ENCODE measurements at regions not wholly inside any gene's neighbourhood (a gene's known extent, or its start where the extent isn't known, plus 50 kb on each side); places are given as distances from the start of the nearest gene placed in this dataset.

- FAIRE-seq (no peak), DNase-seq (ENCODE audit: low read depth, low spot score) (no peak)
- Histone ChIP-seq H3K4me1 (ENCODE audit: control insufficient read depth, extremely low read depth, insufficient read depth, low read length) (peaks cover under 1% of the 10 kb centered on the region), H2AFZ (ENCODE audit: control insufficient read depth, low read length) (no peak overlapping the region), H3K9ac (ENCODE audit: control insufficient read depth, extremely low read depth, insufficient read depth, low read length) (no peak overlapping the region), H4K20me1 (ENCODE audit: control insufficient read depth, extremely low read depth, insufficient read depth, low read length) (no peaks in the 10 kb centered on the region), H3K4me2 (ENCODE audit: control insufficient read depth, extremely low read depth, insufficient read depth, low read depth, low read length) (no peak overlapping the region), H3K9me1 (ENCODE audit: control insufficient read depth, extremely low read depth, insufficient read depth, low read length) (no peaks in the 10 kb centered on the region), H3K27me3 (ENCODE audit: control insufficient read depth, extremely low read depth, insufficient read depth, low read length) (peaks cover 3% of the 10 kb centered on the region), H3K4me3 (ENCODE audit: control insufficient read depth in 2 of 3, extremely low read depth in 1 of 3, insufficient read depth in 2 of 3, low read depth in 1 of 3, low read length in 3 of 3) (no peak overlapping the region), H3K9me3 (ENCODE audit: control insufficient read depth, low read depth, low read length) (no peaks in the 10 kb centered on the region), H3K36me3 (ENCODE audit: control insufficient read depth in 2 of 2, extremely low read depth in 1 of 2, insufficient read depth in 2 of 2, low read length in 2 of 2) (no peaks in the 10 kb centered on the region), H3K27ac (ENCODE audit: control insufficient read depth, insufficient read depth, low read length) (no peak overlapping the region), H3K79me2 (ENCODE audit: control insufficient read depth, insufficient read depth, low read length) (no peaks in the 10 kb centered on the region)
- TF ChIP-seq CTCF (optimal IDR thresholded peaks at IDR 0.05 in 1 of 3, IDR thresholded peaks at IDR 0.05 in 1 of 3, conservative IDR thresholded peaks at IDR 0.05 in 1 of 3; ENCODE audit: extremely low read depth in 1 of 3, insufficient read depth in 2 of 3, low read length in 3 of 3) (no peak), EZH2 (IDR thresholded peaks at IDR 0.05; ENCODE audit: low read length) (no peak)
- dilution Hi-C loops (cut with MboI; ENCODE audit: extremely low pct_ligation_motif_present, low sequenced_read_pairs) = no loop called here
These were observed 126.0 kb upstream of the VRK1 start for GRCh38 chr14:96671218-96671617.

- Histone ChIP-seq H3K4me1 (ENCODE audit: control insufficient read depth, extremely low read depth, insufficient read depth, low read length) (peaks cover 3% of the 10 kb centered on the region), H3K27ac (ENCODE audit: control insufficient read depth, insufficient read depth, low read length) (no peak overlapping the region), H3K79me2 (ENCODE audit: control insufficient read depth, insufficient read depth, low read length) (no peaks in the 10 kb centered on the region), H3K9ac (ENCODE audit: control insufficient read depth, extremely low read depth, insufficient read depth, low read length) (no peak overlapping the region), H2AFZ (ENCODE audit: control insufficient read depth, low read length) (no peak overlapping the region), H3K4me2 (ENCODE audit: control insufficient read depth, extremely low read depth, insufficient read depth, low read depth, low read length) (no peak overlapping the region), H3K4me3 (ENCODE audit: control insufficient read depth in 2 of 3, extremely low read depth in 1 of 3, insufficient read depth in 2 of 3, low read depth in 1 of 3, low read length in 3 of 3) (no peak overlapping the region), H3K9me3 (ENCODE audit: control insufficient read depth, low read depth, low read length) (no peaks in the 10 kb centered on the region), H3K9me1 (ENCODE audit: control insufficient read depth, extremely low read depth, insufficient read depth, low read length) (no peaks in the 10 kb centered on the region), H3K36me3 (ENCODE audit: control insufficient read depth in 2 of 2, extremely low read depth in 1 of 2, insufficient read depth in 2 of 2, low read length in 2 of 2) (no peaks in the 10 kb centered on the region), H3K27me3 (ENCODE audit: control insufficient read depth, extremely low read depth, insufficient read depth, low read length) (peaks cover 3% of the 10 kb centered on the region), H4K20me1 (ENCODE audit: control insufficient read depth, extremely low read depth, insufficient read depth, low read length) (no peaks in the 10 kb centered on the region)
- no peak for DNase-seq (ENCODE audit: low read depth, low spot score)
- dilution Hi-C loops (cut with MboI; ENCODE audit: extremely low pct_ligation_motif_present, low sequenced_read_pairs) = no loop called here
- no peak for FAIRE-seq
- TF ChIP-seq CTCF (optimal IDR thresholded peaks at IDR 0.05 in 1 of 3, IDR thresholded peaks at IDR 0.05 in 1 of 3, conservative IDR thresholded peaks at IDR 0.05 in 1 of 3; ENCODE audit: extremely low read depth in 1 of 3, insufficient read depth in 2 of 3, low read length in 3 of 3) (no peak), EZH2 (IDR thresholded peaks at IDR 0.05; ENCODE audit: low read length) (no peak)
These were observed 123.5 kb upstream of the VRK1 start for GRCh38 chr14:96673706-96674105.

All from keratinocyte (primary cell).